A549 (cell line): ENCODE measurements at regions not wholly inside any gene's neighbourhood (a gene's known extent, or its start where the extent isn't known, plus 50 kb on each side); places are given as distances from the start of the nearest gene placed in this dataset.
"Not testable (repeated sequence)": the region's sequence is repeated elsewhere in the genome, so short reads cannot be mapped to it uniquely, and the experiment has no call there.

Experiments used
- ATAC-seq, 2 experiments: fragments of 200-7000 bp in 1 of 2; fragments of >200 bp in 1 of 2; cut with Nextera tagmentation in 1 of 2; cut with Tn5 transposase in 1 of 2; 3 replicates each; pipeline versions ENCODE4 v1.8.0 to v1.9.1; 2018 to 2020; ENCODE audit warnings: mild to moderate bottlenecking in 1 of 2, moderate library complexity in 1 of 2
- CTCF ChIA-PET: fragments of 300-600 bp; sonication (Branson Sonifier 250); formaldehyde crosslinking; extraction: SDS; loops from one replicate; lab custom pipeline; 2021; ENCODE audit warnings: antibody characterized with exemption, inconsistent platforms; lab: Yijun Ruan, JAX
- POLR2A ChIA-PET: fragments of 350-600 bp; formaldehyde crosslinking; extraction: SDS; loops from one replicate; lab custom pipeline; 2021; ENCODE audit warnings: antibody characterized with exemption, inconsistent platforms; lab: Yijun Ruan, JAX
- DNase-seq, 2 experiments: peaks; one replicate each; pipeline versions ENCODE4 v3.0.0 to v3.0.0-alpha.2; 2011 to 2016; ENCODE audit warnings: low read depth in 1 of 2, low spot score in 1 of 2
- FAIRE-seq: peaks from 2 replicates; lab custom pipeline; 2011; peaks lifted over from hg19 to GRCh38; lab: Jason Lieb, UNC
- H3K27ac ChIP-seq, 2 experiments: fragments of >200 bp; sonication (Bioruptor Twin); formaldehyde crosslinking; 3 replicates each; pipeline ENCODE4 v1.5.1; 2016 to 2017
- H3K4me1 ChIP-seq: fragments of >200 bp; sonication (Bioruptor Twin); formaldehyde crosslinking; 3 replicates; pipeline ENCODE4 v1.6.1; 2016
- H3K4me2 ChIP-seq: fragments of >200 bp; sonication (Bioruptor Twin); formaldehyde crosslinking; 3 replicates; pipeline ENCODE4 v1.6.1; 2016
- H3K4me3 ChIP-seq: fragments of >200 bp; sonication (Bioruptor Twin); formaldehyde crosslinking; 3 replicates; pipeline ENCODE4 v1.5.1; 2016
- H3K9me3 ChIP-seq: fragments of >200 bp; sonication (Bioruptor Twin); formaldehyde crosslinking; 3 replicates; pipeline ENCODE4 v1.6.1; 2016
- ATOH8 ChIP-seq: fragments of 250-450 bp; sonication (Bioruptor Pico); IDR thresholded peaks from 2 replicates; pipeline ENCODE4 v1.5.0; 2020; ENCODE audit warnings: low read depth, mild to moderate bottlenecking, moderate library complexity
- BCL3 ChIP-seq: fragments of >200 bp; sonication (Bioruptor Twin); formaldehyde crosslinking; IDR thresholded peaks from 3 replicates; pipeline ENCODE4 v1.6.1; 2016
- CBX2 ChIP-seq: fragments of 200-600 bp; sonication (generic); IDR thresholded peaks from 2 replicates; pipeline ENCODE4 v1.6.1; 2016; ENCODE audit warnings: low read depth, mild to moderate bottlenecking, borderline replicate concordance
- CBX8 ChIP-seq: fragments of 200-600 bp; sonication (generic); IDR thresholded peaks from 2 replicates; pipeline ENCODE4 v1.6.1; 2016
- CTCF ChIP-seq: fragments of >200 bp; sonication (Bioruptor Twin); formaldehyde crosslinking; IDR thresholded peaks from 3 replicates; pipeline ENCODE4 v1.5.1; 2016
- E2F6 ChIP-seq: IDR thresholded peaks from 2 replicates; pipeline ENCODE4 v1.6.1; 2012; ENCODE audit warnings: low read depth, borderline replicate concordance
- EP300 ChIP-seq, 2 experiments: fragments of >200 bp; sonication (Bioruptor Twin); formaldehyde crosslinking; IDR thresholded peaks; 2 replicates in 1 of 2; 3 replicates in 1 of 2; pipeline ENCODE4 v1.6.1; 2016 to 2017
- HDAC2 ChIP-seq: fragments of 200-600 bp; sonication (generic); IDR thresholded peaks from 2 replicates; pipeline ENCODE4 v1.6.1; 2016
- HEYL ChIP-seq: fragments of 250-450 bp; sonication (Bioruptor Pico); IDR thresholded peaks from 2 replicates; pipeline ENCODE4 v1.8.0; 2021; ENCODE audit warnings: mild to moderate bottlenecking, moderate library complexity
- JUN ChIP-seq, 2 experiments: fragments of >200 bp; sonication (Bioruptor Twin); formaldehyde crosslinking; IDR thresholded peaks; 2 replicates in 1 of 2; 3 replicates in 1 of 2; pipeline ENCODE4 v1.6.1; 2016 to 2017
- MAZ ChIP-seq: fragments of 150-350 bp; IDR thresholded peaks from 2 replicates; pipeline ENCODE4 v1.6.1; 2014; ENCODE audit warnings: antibody characterized with exemption, low read depth, low read length, borderline replicate concordance
- NR3C1 ChIP-seq: fragments of >200 bp; sonication (Bioruptor Twin); formaldehyde crosslinking; IDR thresholded peaks from 3 replicates; pipeline ENCODE4 v1.6.1; 2017
- PBX3 ChIP-seq: IDR thresholded peaks from 2 replicates; pipeline ENCODE4 v1.6.1; 2012
- PHF8 ChIP-seq: fragments of 200-600 bp; sonication (generic); IDR thresholded peaks from 2 replicates; pipeline ENCODE4 v1.6.1; 2016; ENCODE audit warnings: low read depth, mild to moderate bottlenecking, antibody characterized with exemption, moderate library complexity, borderline replicate concordance
- RAD21 ChIP-seq, 2 experiments: fragments of >200 bp in 1 of 2; sonication (Bioruptor Twin) in 1 of 2; formaldehyde crosslinking in 1 of 2; IDR thresholded peaks in 1 of 2; conservative IDR thresholded peaks in 1 of 2; 2 replicates in 1 of 2; 3 replicates in 1 of 2; pipeline ENCODE4 v1.6.1; 2012 to 2018; ENCODE audit warnings: inconsistent platforms in 1 of 2
- RCOR1 ChIP-seq: fragments of 150-350 bp; IDR thresholded peaks from 2 replicates; pipeline ENCODE4 v1.6.1; 2014; ENCODE audit warnings: antibody characterized with exemption, low read length, low read depth
- SREBF2 ChIP-seq: fragments of 450-650 bp; IDR thresholded peaks from 2 replicates; pipeline ENCODE4 v1.6.1; 2014; ENCODE audit warnings: mild to moderate bottlenecking, moderate library complexity
- TFCP2L1 ChIP-seq: fragments of 250-450 bp; sonication (Bioruptor Pico); IDR thresholded peaks from 2 replicates; pipeline ENCODE4 v1.5.0; 2021; ENCODE audit warnings: mild to moderate bottlenecking
- USF2 ChIP-seq: fragments of 450-650 bp; IDR thresholded peaks from 2 replicates; pipeline ENCODE4 v1.6.1; 2014; ENCODE audit warnings: antibody characterized with exemption
- ZC3H11A ChIP-seq: fragments of 450-650 bp; IDR thresholded peaks from 2 replicates; pipeline ENCODE4 v1.6.1; 2014; ENCODE audit warnings: antibody characterized with exemption, mild to moderate bottlenecking
- ZNF302 ChIP-seq: fragments of 250-450 bp; sonication (Bioruptor Pico); IDR thresholded peaks from 2 replicates; pipeline ENCODE4 v1.9.0; 2021; ENCODE audit warnings: inconsistent platforms, mild to moderate bottlenecking, moderate library complexity
- WGBS: methylation state at CpG from one replicate; pipeline ENCODE4 v1.1.6; 2017; ENCODE audit errors: missing lambda C conversion rate; 5-methylcytosine and 5-hydroxymethylcytosine counted together

GRCh38 chr10:23585666-23586065, 146.8 kb downstream of the OTUD1 start:
- ChIA-PET CTCF (no interaction called here), POLR2A (no interaction called here)
- H3K4me2 ChIP-seq = no peak overlapping the region
- TF ChIP-seq CTCF (no peak), JUN (IDR thresholded peaks at IDR 0.05) (no peak), HEYL (CRISPR knock-in tag) (no peak), E2F6 (no peak)
- TF ChIP-seq, all 56 proteins: peak for 0
- DNase-seq = no peak
- Histone ChIP-seq H3K9me3 (no peaks in the 10 kb centered on the region), H3K4me3 (no peak overlapping the region), H3K4me1 (no peaks in the 10 kb centered on the region), H3K27ac (no peak overlapping the region)
- no peak for FAIRE-seq
- no peak for ATAC-seq
- WGBS = 0% methylated on average over 2 of the region's 2 CpGs

- H3K4me2 ChIP-seq, FAIRE-seq, H3K4me1 ChIP-seq, DNase-seq, CTCF ChIA-PET, POLR2A ChIA-PET, H3K9me3 ChIP-seq, H3K27ac ChIP-seq, H3K4me3 ChIP-seq, ATAC-seq: not testable (repeated sequence)
- 15% methylated on average over 4 of the region's 10 CpGs for WGBS
Observed at GRCh38 chr10:23595278-23595677, 156.4 kb downstream of the OTUD1 start.

- H3K4me1 ChIP-seq = no peaks in the 10 kb centered on the region
- H3K4me3 ChIP-seq = no peak overlapping the region
- CTCF ChIA-PET = no interaction called here
- no peak for DNase-seq
- no peak for TF ChIP-seq CBX2
- FAIRE-seq = no peak
- no peak overlapping the region for H3K4me2 ChIP-seq
- H3K9me3 ChIP-seq = no peaks in the 10 kb centered on the region
- no peak for ATAC-seq
- POLR2A ChIA-PET = no interaction called here
- 2% methylated on average over 2 of the region's 2 CpGs for whole genome bisulfite sequencing
- no peak overlapping the region for H3K27ac ChIP-seq
Observed at GRCh38 chr10:23604613-23605012, 165.7 kb downstream of the OTUD1 start.

GRCh38 chr10:23606456-23606855, 167.6 kb downstream of the OTUD1 start:
- no peaks in the 10 kb centered on the region for H3K4me1 ChIP-seq
- POLR2A ChIA-PET = no interaction called here
- DNase-seq = no peak
- H3K4me3 ChIP-seq = no peak overlapping the region
- H3K4me2 ChIP-seq = no peak overlapping the region
- no peak for FAIRE-seq
- TF ChIP-seq BCL3 (no peak), E2F6 (no peak), ZNF302 (CRISPR knock-in tag) (no peak), HDAC2 (no peak), RCOR1 (no peak), ZC3H11A (no peak), NR3C1 (no peak), CBX8 (no peak), PHF8 (no peak), ATOH8 (CRISPR knock-in tag) (no peak), PBX3 (no peak), SREBF2 (no peak), EP300 (IDR thresholded peaks at IDR 0.05) (no peak), USF2 (no peak), HEYL (CRISPR knock-in tag) (no peak), RAD21 (conservative IDR thresholded peaks at IDR 0.05 in 1 of 2, IDR thresholded peaks at IDR 0.05 in 1 of 2) (no peak), MAZ (no peak), TFCP2L1 (CRISPR knock-in tag) (no peak)
- TF ChIP-seq, all 56 proteins: peak for 0
- WGBS = 20% methylated on average over 7 of the region's 7 CpGs
- ATAC-seq = no peak
- CTCF ChIA-PET = no interaction called here
- Histone ChIP-seq H3K9me3 (no peaks in the 10 kb centered on the region), H3K27ac (no peak overlapping the region)
